H1 (cell line): ENCODE measurements at regions not wholly inside any gene's neighbourhood (a gene's known extent, or its start where the extent isn't known, plus 50 kb on each side); places are given as distances from the start of the nearest gene placed in this dataset.

Experiments used
- CTCF ChIA-PET: fragments of 300-600 bp; sonication (Branson Sonifier 250); formaldehyde crosslinking; loops from one replicate; lab custom pipeline; 2021; ENCODE audit not compliant: partially characterized antibody; lab: Charles Lee
- POLR2A ChIA-PET: fragments of 300-600 bp; sonication (Branson Sonifier 250); formaldehyde crosslinking; loops from one replicate; lab custom pipeline; 2021; ENCODE audit warnings: inconsistent platforms; ENCODE audit not compliant: partially characterized antibody; lab: Charles Lee
- DNase-seq, 2 experiments: peaks; one replicate each; pipeline versions ENCODE4 v3.0.0 to v3.0.0-alpha.2; 2010 to 2022; ENCODE audit warnings: low spot score in 2 of 2, low read depth in 1 of 2, mixed read lengths in 1 of 2
- FAIRE-seq: peaks from 2 replicates; lab custom pipeline; 2011; peaks lifted over from hg19 to GRCh38; lab: Jason Lieb, UNC
- H2AFZ ChIP-seq: 2 replicates; pipeline ENCODE4 v1.8.1; 2012; ENCODE audit warnings: low read length, inconsistent platforms
- H2AK5ac ChIP-seq: 2 replicates; pipeline ENCODE4 v1.6.1; 2013; ENCODE audit warnings: low read depth, low read length
- H2BK120ac ChIP-seq: replicated peaks from 2 replicates; pipeline ENCODE3; 2013; ENCODE audit warnings: low read depth, low read length, inconsistent platforms
- H2BK12ac ChIP-seq: 2 replicates; pipeline ENCODE4 v1.6.1; 2013; ENCODE audit warnings: low read depth, low read length
- H2BK15ac ChIP-seq: 2 replicates; pipeline ENCODE4 v1.6.1; 2013; ENCODE audit warnings: low read length
- H2BK20ac ChIP-seq: 2 replicates; pipeline ENCODE4 v1.6.1; 2013; ENCODE audit warnings: low read length
- H2BK5ac ChIP-seq: 2 replicates; pipeline ENCODE4 v1.6.1; 2013; ENCODE audit warnings: low read depth, low read length
- H3K14ac ChIP-seq: 2 replicates; pipeline ENCODE4 v1.6.1; 2013; ENCODE audit warnings: inconsistent platforms; ENCODE audit not compliant: insufficient read length
- H3K18ac ChIP-seq: 2 replicates; pipeline ENCODE4 v1.6.1; 2013; ENCODE audit warnings: low read length; ENCODE audit errors: extremely low read depth
- H3K23ac ChIP-seq: 2 replicates; pipeline ENCODE4 v1.6.1; 2013; ENCODE audit warnings: inconsistent platforms; ENCODE audit not compliant: insufficient read length
- H3K23me2 ChIP-seq: 2 replicates; pipeline ENCODE4 v1.6.1; 2013; ENCODE audit warnings: low read depth, low read length
- H3K27ac ChIP-seq: 2 replicates; pipeline ENCODE4 v1.6.1; 2011; ENCODE audit warnings: low read depth, low read length, inconsistent platforms
- H3K27me3 ChIP-seq, 4 experiments: replicated peaks in 1 of 4; 1 replicate in 1 of 4; 2 replicates in 3 of 4; pipeline versions ENCODE4 v1.6.1 to v1.8.1; 2011 to 2013; ENCODE audit warnings: low read length in 3 of 4, mild to moderate bottlenecking in 3 of 4, inconsistent platforms in 2 of 4, mixed read lengths in 2 of 4, moderate library complexity in 1 of 4; ENCODE audit not compliant: control insufficient read depth in 3 of 4, insufficient read depth in 3 of 4; ENCODE audit errors: extremely low read depth in 1 of 4
- H3K36me3 ChIP-seq, 4 experiments: 2 replicates each; pipeline versions ENCODE4 v1.6.1 to v1.8.1; 2011 to 2013; ENCODE audit warnings: mild to moderate bottlenecking in 4 of 4, low read length in 3 of 4, moderate library complexity in 2 of 4, control low read depth in 1 of 4, inconsistent platforms in 1 of 4; ENCODE audit not compliant: insufficient read depth in 4 of 4, control insufficient read depth in 2 of 4
- H3K4ac ChIP-seq: replicated peaks from 2 replicates; pipeline ENCODE3; 2013; ENCODE audit warnings: low read length, low read depth, mixed read lengths, inconsistent platforms; ENCODE audit not compliant: insufficient read length
- H3K4me1 ChIP-seq, 4 experiments: replicated peaks in 1 of 4; 1 replicate in 1 of 4; 2 replicates in 3 of 4; pipeline versions ENCODE4 v1.6.1 to v1.8.1; 2011 to 2013; ENCODE audit warnings: low read length in 3 of 4, inconsistent platforms in 2 of 4, mixed read lengths in 1 of 4; ENCODE audit not compliant: insufficient read depth in 4 of 4, control insufficient read depth in 3 of 4
- H3K4me2 ChIP-seq, 2 experiments: 2 replicates each; pipeline versions ENCODE4 v1.6.1 to v1.8.1; 2011 to 2013; ENCODE audit warnings: low read depth in 2 of 2, low read length in 2 of 2, control low read depth in 1 of 2, inconsistent platforms in 1 of 2, mild to moderate bottlenecking in 1 of 2; ENCODE audit not compliant: insufficient read depth in 1 of 2
- H3K4me3 ChIP-seq, 4 experiments: fragments of 200-600, 300-600 bp in 1 of 4; sonication (generic), shearing (Covaris generic), sonication (Bioruptor Twin) in 1 of 4; 2 replicates each; pipeline versions ENCODE4 v1.5.1 to v1.8.1; 2011 to 2016; ENCODE audit warnings: low read length in 4 of 4, low read depth in 3 of 4, control low read depth in 2 of 4, inconsistent platforms in 2 of 4, mild to moderate bottlenecking in 2 of 4, mixed read lengths in 1 of 4, moderate library complexity in 1 of 4; ENCODE audit not compliant: insufficient read depth in 2 of 4; ENCODE audit errors: extremely low read depth in 1 of 4
- H3K56ac ChIP-seq: replicated peaks from 2 replicates; pipeline ENCODE3; 2013; ENCODE audit warnings: low read depth, mild to moderate bottlenecking, mixed read lengths, low read length, inconsistent platforms; ENCODE audit not compliant: insufficient read length
- H3K79me1 ChIP-seq: 2 replicates; pipeline ENCODE4 v1.6.1; 2013; ENCODE audit warnings: low read depth, low read length, control low read depth
- H3K79me2 ChIP-seq, 2 experiments: 2 replicates each; pipeline versions ENCODE4 v1.6.1 to v1.8.1; 2012 to 2013; ENCODE audit warnings: low read length in 2 of 2, mild to moderate bottlenecking in 2 of 2, inconsistent platforms in 1 of 2; ENCODE audit not compliant: insufficient read depth in 2 of 2, control insufficient read depth in 1 of 2
- H3K9ac ChIP-seq, 4 experiments: replicated peaks in 1 of 4; 1 replicate in 1 of 4; 2 replicates in 3 of 4; pipeline versions ENCODE4 v1.6.1 to v1.8.1; 2011 to 2013; ENCODE audit warnings: low read depth in 3 of 4, low read length in 3 of 4, control low read depth in 2 of 4, mild to moderate bottlenecking in 2 of 4, moderate library complexity in 2 of 4, inconsistent platforms in 1 of 4; ENCODE audit errors: extremely low read depth in 1 of 4
- H3K9me3 ChIP-seq, 2 experiments: 2 replicates each; pipeline versions ENCODE4 v1.6.1 to v1.8.1; 2012 to 2013; ENCODE audit warnings: mild to moderate bottlenecking in 2 of 2, moderate library complexity in 2 of 2, control low read depth in 1 of 2, inconsistent platforms in 1 of 2, low read depth in 1 of 2, low read length in 1 of 2, mixed read lengths in 1 of 2; ENCODE audit not compliant: insufficient read depth in 2 of 2
- H4K20me1 ChIP-seq, 2 experiments: replicated peaks in 1 of 2; 2 replicates each; pipeline versions ENCODE3 to v1.8.1; 2011 to 2013; ENCODE audit warnings: inconsistent platforms in 2 of 2, low read length in 2 of 2, mild to moderate bottlenecking in 1 of 2; ENCODE audit not compliant: insufficient read depth in 2 of 2, control insufficient read depth in 1 of 2
- H4K5ac ChIP-seq: 2 replicates; pipeline ENCODE4 v1.6.1; 2013; ENCODE audit warnings: low read length, low read depth, mixed read lengths, inconsistent platforms; ENCODE audit not compliant: insufficient read length
- H4K8ac ChIP-seq: 2 replicates; pipeline ENCODE4 v1.8.0; 2013; ENCODE audit warnings: mild to moderate bottlenecking, moderate library complexity, low read length, inconsistent platforms; ENCODE audit not compliant: insufficient read depth; ENCODE audit errors: extremely low read depth
- H4K91ac ChIP-seq: replicated peaks from 2 replicates; pipeline ENCODE3; 2013; ENCODE audit warnings: low read length, mixed read lengths, inconsistent platforms; ENCODE audit not compliant: insufficient read length
- ASH2L ChIP-seq: fragments of 200-600, 300-600 bp; sonication (generic); IDR thresholded peaks from one replicate; pipeline ENCODE4 v1.7.1; 2017; ENCODE audit warnings: low read length
- EP300 ChIP-seq, 2 experiments: IDR thresholded peaks; 1 replicate in 1 of 2; 2 replicates in 1 of 2; pipeline ENCODE4 v1.6.1; 2011 to 2012; ENCODE audit warnings: low read depth in 2 of 2, low read length in 2 of 2, mild to moderate bottlenecking in 2 of 2, borderline replicate concordance in 1 of 2, inconsistent platforms in 1 of 2, moderate library complexity in 1 of 2
- PHF8 ChIP-seq: fragments of 200-600 bp; sonication (generic); conservative IDR thresholded peaks from 2 replicates; pipeline ENCODE4 v1.7.1; 2012; ENCODE audit warnings: low read depth, mild to moderate bottlenecking, inconsistent platforms, low read length, moderate library complexity
- SAP30 ChIP-seq: fragments of 300-600 bp; sonication (generic); IDR thresholded peaks from 2 replicates; pipeline ENCODE4 v1.7.1; 2012; ENCODE audit warnings: low read length, moderate library complexity, mild to moderate bottlenecking, inconsistent platforms; ENCODE audit not compliant: insufficient read depth, insufficient replicate concordance
- TCF12 ChIP-seq: IDR thresholded peaks from 2 replicates; pipeline ENCODE4 v1.6.1; 2011; ENCODE audit warnings: low read depth, mild to moderate bottlenecking, low read length
- WGBS, 2 experiments: shearing (Covaris generic) in 1 of 2; methylation state at CpG; one replicate each; pipeline versions ENCODE4 v1.1.6 to v1.1.7; 2013 to 2015; ENCODE audit warnings: low lambda C conversion rate in 2 of 2, mixed read lengths in 2 of 2, inconsistent platforms in 1 of 2, low coverage in 1 of 2, missing lambda C conversion rate in 1 of 2; ENCODE audit not compliant: insufficient replicate concordance in 2 of 2, insufficient coverage in 1 of 2, insufficient read length in 1 of 2; ENCODE audit errors: extremely low coverage in 1 of 2, missing lambda C conversion rate in 1 of 2; 5-methylcytosine and 5-hydroxymethylcytosine counted together

DNA sequence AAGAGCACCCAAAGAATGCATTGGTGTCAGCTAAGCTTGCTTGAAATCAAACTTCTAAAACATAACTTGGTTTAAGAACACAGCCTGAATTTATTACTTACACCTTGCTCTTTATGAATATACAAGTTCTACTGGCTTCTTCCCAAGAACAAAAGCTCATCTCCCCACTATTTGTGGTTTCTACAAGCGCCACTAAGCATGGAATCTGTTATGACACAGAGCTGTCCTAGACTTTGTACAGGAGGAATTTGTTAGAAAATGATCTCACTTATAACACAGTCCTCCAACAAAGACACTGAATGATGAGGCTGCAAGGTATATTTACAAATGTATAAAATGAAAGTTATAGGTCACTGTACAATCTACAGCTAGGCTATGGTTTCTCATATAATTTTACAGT lies 452.1 kb downstream of the BCAT1 start:
- no peak overlapping the region for H3K18ac ChIP-seq
- no peaks in the 10 kb centered on the region for H3K4me1 ChIP-seq
- H2BK20ac ChIP-seq, result no peak overlapping the region
- no peaks in the 10 kb centered on the region for H4K20me1 ChIP-seq
- no peak overlapping the region for H2BK5ac ChIP-seq
- H2BK15ac ChIP-seq, result no peak overlapping the region
- ChIA-PET CTCF (no interaction called here), POLR2A (no interaction called here)
- H3K27ac ChIP-seq, result no peak overlapping the region
- H3K56ac ChIP-seq, result no peak overlapping the region
- TF ChIP-seq PHF8, result no peak
- TF ChIP-seq ASH2L, result no peak
- TF ChIP-seq SAP30, result no peak
- TF ChIP-seq TCF12, result no peak
- no peak for TF ChIP-seq EP300 (IDR thresholded peaks at IDR 0.05; ENCODE audit: borderline replicate concordance in 1 of 2, low read depth in 2 of 2, low read length in 2 of 2)
- no peak overlapping the region for H3K23ac ChIP-seq
- H4K91ac ChIP-seq, result no peak overlapping the region
- WGBS, 2 experiments, result 88% methylated on average over 1 of the region's 1 CpG; no CpG with 5 or more reads in 1 of the 2 experiments
- no peak overlapping the region for H3K4me3 ChIP-seq
- no peak overlapping the region for H3K9ac ChIP-seq
- no peak overlapping the region for H3K4ac ChIP-seq
- no peak overlapping the region for H3K14ac ChIP-seq
- H3K23me2 ChIP-seq, result no peaks in the 10 kb centered on the region
- H3K79me1 ChIP-seq, result no peaks in the 10 kb centered on the region
- H3K36me3 ChIP-seq, result no peaks in the 10 kb centered on the region
- H2AFZ ChIP-seq, result no peak overlapping the region
- no peaks in the 10 kb centered on the region for H3K27me3 ChIP-seq
- no peak overlapping the region for H2BK120ac ChIP-seq
- H2AK5ac ChIP-seq, result no peak overlapping the region
- no peak overlapping the region for H4K5ac ChIP-seq
- H3K9me3 ChIP-seq, result no peaks in the 10 kb centered on the region
- DNase-seq (no peak), FAIRE-seq (no peak)
- no peaks in the 10 kb centered on the region for H3K79me2 ChIP-seq
- H2BK12ac ChIP-seq, result no peak overlapping the region
- H3K4me2 ChIP-seq, result no peak overlapping the region
- no peak overlapping the region for H4K8ac ChIP-seq
